ENCODE measurements at regions not wholly inside any gene's neighbourhood (a gene's known extent, or its start where the extent isn't known, plus 50 kb on each side); places are given as distances from the start of the nearest gene placed in this dataset.

GRCh38 chr13:31681133-31681532 is 58.2 kb upstream of the RXFP2 start:
- TF ChIP-seq ZFX (IDR thresholded peaks at IDR 0.05) (no peak), REST (IDR thresholded peaks at IDR 0.05; ENCODE audit: low read depth) (no peak), POLR2A (IDR thresholded peaks at IDR 0.05; ENCODE audit: borderline replicate concordance, extremely low read depth, insufficient read depth, insufficient read length) (no peak), MAX (IDR thresholded peaks at IDR 0.05) (no peak), RAD21 (IDR thresholded peaks at IDR 0.05; ENCODE audit: low read depth) (no peak), SRF (IDR thresholded peaks at IDR 0.05; ENCODE audit: low read depth) (no peak), TCF7L2 (IDR thresholded peaks at IDR 0.05; ENCODE audit: borderline replicate concordance, extremely low read depth, insufficient read depth, insufficient read length) (no peak), SIN3A (IDR thresholded peaks at IDR 0.05; ENCODE audit: low read depth) (no peak), POLR2AphosphoS5 (IDR thresholded peaks at IDR 0.05; ENCODE audit: low read depth, low read length) (no peak), CBX3 (IDR thresholded peaks at IDR 0.05; ENCODE audit: low read depth) (no peak), ELF1 (IDR thresholded peaks at IDR 0.05; ENCODE audit: borderline replicate concordance, low read depth) (no peak), ZBTB33 (IDR thresholded peaks at IDR 0.05; ENCODE audit: extremely low read depth, insufficient replicate concordance, low read length) (no peak), YY1 (IDR thresholded peaks at IDR 0.05; ENCODE audit: extremely low read depth, insufficient replicate concordance, low read depth, low read length) (no peak), CEBPB (IDR thresholded peaks at IDR 0.05; ENCODE audit: low read depth) (no peak), EGR1 (IDR thresholded peaks at IDR 0.05; ENCODE audit: low read depth) (no peak)
- TF ChIP-seq, protein P1, sequence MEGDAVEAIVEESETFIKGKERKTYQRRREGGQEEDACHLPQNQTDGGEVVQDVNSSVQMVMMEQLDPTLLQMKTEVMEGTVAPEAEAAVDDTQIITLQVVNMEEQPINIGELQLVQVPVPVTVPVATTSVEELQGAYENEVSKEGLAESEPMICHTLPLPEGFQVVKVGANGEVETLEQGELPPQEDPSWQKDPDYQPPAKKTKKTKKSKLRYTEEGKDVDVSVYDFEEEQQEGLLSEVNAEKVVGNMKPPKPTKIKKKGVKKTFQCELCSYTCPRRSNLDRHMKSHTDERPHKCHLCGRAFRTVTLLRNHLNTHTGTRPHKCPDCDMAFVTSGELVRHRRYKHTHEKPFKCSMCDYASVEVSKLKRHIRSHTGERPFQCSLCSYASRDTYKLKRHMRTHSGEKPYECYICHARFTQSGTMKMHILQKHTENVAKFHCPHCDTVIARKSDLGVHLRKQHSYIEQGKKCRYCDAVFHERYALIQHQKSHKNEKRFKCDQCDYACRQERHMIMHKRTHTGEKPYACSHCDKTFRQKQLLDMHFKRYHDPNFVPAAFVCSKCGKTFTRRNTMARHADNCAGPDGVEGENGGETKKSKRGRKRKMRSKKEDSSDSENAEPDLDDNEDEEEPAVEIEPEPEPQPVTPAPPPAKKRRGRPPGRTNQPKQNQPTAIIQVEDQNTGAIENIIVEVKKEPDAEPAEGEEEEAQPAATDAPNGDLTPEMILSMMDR (IDR thresholded peaks at IDR 0.05 in 2 of 3, conservative IDR thresholded peaks at IDR 0.05 in 1 of 3; ENCODE audit: borderline replicate concordance in 1 of 3, insufficient read depth in 1 of 3, low read depth in 2 of 3, low read length in 2 of 3), result no peak
- TF ChIP-seq, protein P2, sequence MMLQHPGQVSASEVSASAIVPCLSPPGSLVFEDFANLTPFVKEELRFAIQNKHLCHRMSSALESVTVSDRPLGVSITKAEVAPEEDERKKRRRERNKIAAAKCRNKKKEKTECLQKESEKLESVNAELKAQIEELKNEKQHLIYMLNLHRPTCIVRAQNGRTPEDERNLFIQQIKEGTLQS (IDR thresholded peaks at IDR 0.05), result no peak
- H3K4me2 ChIP-seq (ENCODE audit: low read length), result no peak overlapping the region
- no TSS peak for BruUV-seq (replicated peaks)
- H3K9ac ChIP-seq (ENCODE audit: low read length), result no peak overlapping the region
- no peak overlapping the region for H3K4me3 ChIP-seq (replicated peaks in 1 of 2; ENCODE audit: low read depth in 1 of 2, low read length in 2 of 2)
- no peaks in the 10 kb centered on the region for H3K79me2 ChIP-seq (ENCODE audit: insufficient read depth, low read length)
- POLR2A ChIA-PET, result no interaction called here
- H3K9me3 ChIP-seq (ENCODE audit: control insufficient read depth in 1 of 2, insufficient read depth in 1 of 2, low read depth in 1 of 2, low read length in 2 of 2), result no peaks in the 10 kb centered on the region
- no peak for ATAC-seq
- no peaks in the 10 kb centered on the region for H4K20me1 ChIP-seq (ENCODE audit: insufficient read depth)
- H3K9me2 ChIP-seq (ENCODE audit: insufficient read depth), result no peaks in the 10 kb centered on the region
- no peak overlapping the region for H3K27ac ChIP-seq (ENCODE audit: low read depth, low read length)
- H2AFZ ChIP-seq (ENCODE audit: low read depth, low read length, poor library complexity, severe bottlenecking), result no peak overlapping the region
- no peak for DNase-seq (ENCODE audit: low read depth, low spot score)
- no peaks in the 10 kb centered on the region for H3K4me1 ChIP-seq (ENCODE audit: control insufficient read depth in 1 of 2, insufficient read depth in 2 of 2, low read length in 2 of 2)
- intact Hi-C loops (cut with micrococcal nuclease), result no loop called here
- RAD21 ChIA-PET (ENCODE audit: low non-redundant PET in 1 of 2, low total read pairs in 2 of 2, uncharacterized antibody in 2 of 2, unreplicated experiment in 2 of 2), result no interaction called here
- no peaks in the 10 kb centered on the region for H3K36me3 ChIP-seq (ENCODE audit: control insufficient read depth in 1 of 2, insufficient read depth in 2 of 2, low read length in 2 of 2)
- CTCF ChIA-PET, result no interaction called here
- peaks cover 45% of the 10 kb centered on the region for H3K27me3 ChIP-seq (ENCODE audit: insufficient read depth, low read length)
